ENCODE measurements at regions not wholly inside any gene's neighbourhood (a gene's known extent, or its start where the extent isn't known, plus 50 kb on each side); places are given as distances from the start of the nearest gene placed in this dataset.

DNA sequence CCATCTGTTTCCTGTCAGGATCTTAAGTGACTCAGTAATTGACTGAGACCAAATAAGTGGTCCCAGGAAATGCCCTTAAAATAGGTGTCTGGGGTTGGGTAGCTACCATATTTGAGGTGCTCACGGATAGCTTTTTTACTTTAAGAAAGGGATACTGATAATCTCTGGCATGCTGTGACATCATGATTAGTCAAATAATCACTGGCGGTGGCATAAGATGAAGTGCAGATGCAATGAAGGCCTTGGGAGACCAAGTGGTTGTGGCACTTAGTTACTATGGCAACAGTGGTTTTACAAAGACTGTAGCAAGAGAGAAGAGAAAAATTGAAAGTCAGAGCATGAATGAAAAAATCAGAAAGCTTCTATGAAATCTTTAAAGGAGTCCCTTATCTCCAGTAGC, 114.5 kb upstream of the SLIT2 start:
- TF ChIP-seq, protein P1, sequence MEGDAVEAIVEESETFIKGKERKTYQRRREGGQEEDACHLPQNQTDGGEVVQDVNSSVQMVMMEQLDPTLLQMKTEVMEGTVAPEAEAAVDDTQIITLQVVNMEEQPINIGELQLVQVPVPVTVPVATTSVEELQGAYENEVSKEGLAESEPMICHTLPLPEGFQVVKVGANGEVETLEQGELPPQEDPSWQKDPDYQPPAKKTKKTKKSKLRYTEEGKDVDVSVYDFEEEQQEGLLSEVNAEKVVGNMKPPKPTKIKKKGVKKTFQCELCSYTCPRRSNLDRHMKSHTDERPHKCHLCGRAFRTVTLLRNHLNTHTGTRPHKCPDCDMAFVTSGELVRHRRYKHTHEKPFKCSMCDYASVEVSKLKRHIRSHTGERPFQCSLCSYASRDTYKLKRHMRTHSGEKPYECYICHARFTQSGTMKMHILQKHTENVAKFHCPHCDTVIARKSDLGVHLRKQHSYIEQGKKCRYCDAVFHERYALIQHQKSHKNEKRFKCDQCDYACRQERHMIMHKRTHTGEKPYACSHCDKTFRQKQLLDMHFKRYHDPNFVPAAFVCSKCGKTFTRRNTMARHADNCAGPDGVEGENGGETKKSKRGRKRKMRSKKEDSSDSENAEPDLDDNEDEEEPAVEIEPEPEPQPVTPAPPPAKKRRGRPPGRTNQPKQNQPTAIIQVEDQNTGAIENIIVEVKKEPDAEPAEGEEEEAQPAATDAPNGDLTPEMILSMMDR (IDR thresholded peaks at IDR 0.05): no peak
- TF ChIP-seq POLR2A (IDR thresholded peaks at IDR 0.05): no peak
